AG10803 (cell line): ENCODE measurements at regions not wholly inside any gene's neighbourhood (a gene's known extent, or its start where the extent isn't known, plus 50 kb on each side); places are given as distances from the start of the nearest gene placed in this dataset.

Experiments
- DNase-seq: peaks from one replicate; pipeline ENCODE4 v3.0.0; 2010; ENCODE audit warnings: low read depth
- H3K4me3 ChIP-seq: 2 replicates; pipeline ENCODE4 v1.5.1; 2011; ENCODE audit warnings: mild to moderate bottlenecking, low read length, control low read depth
- TF ChIP-seq, protein P1 (sequence below): conservative IDR thresholded peaks from 2 replicates; pipeline ENCODE4 v1.5.1; 2011; ENCODE audit warnings: mild to moderate bottlenecking, low read length, control low read depth, inconsistent platforms

DNA sequence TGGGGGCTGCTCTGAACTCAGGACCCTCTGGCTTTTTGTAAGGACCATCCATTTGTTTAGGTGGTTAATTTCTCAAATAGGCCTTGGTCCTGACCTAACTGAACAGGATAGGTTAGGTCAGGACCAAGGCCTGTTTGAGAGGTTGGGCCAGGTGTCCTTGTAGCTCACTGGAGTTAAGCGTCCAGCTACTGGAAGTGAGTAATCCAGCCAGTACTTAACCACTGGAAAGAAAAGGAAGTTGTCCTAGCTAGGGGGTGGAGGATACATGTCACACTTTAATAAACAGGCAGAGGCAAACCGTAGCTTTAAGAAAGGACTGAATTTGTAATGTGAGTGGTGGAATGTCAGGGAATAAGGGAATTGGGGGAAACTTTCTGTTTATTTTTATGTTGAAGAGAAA is 96.0 kb downstream of the GPR85 start:
- peak; percentile 57 for DNase-seq
- TF ChIP-seq, protein P1, sequence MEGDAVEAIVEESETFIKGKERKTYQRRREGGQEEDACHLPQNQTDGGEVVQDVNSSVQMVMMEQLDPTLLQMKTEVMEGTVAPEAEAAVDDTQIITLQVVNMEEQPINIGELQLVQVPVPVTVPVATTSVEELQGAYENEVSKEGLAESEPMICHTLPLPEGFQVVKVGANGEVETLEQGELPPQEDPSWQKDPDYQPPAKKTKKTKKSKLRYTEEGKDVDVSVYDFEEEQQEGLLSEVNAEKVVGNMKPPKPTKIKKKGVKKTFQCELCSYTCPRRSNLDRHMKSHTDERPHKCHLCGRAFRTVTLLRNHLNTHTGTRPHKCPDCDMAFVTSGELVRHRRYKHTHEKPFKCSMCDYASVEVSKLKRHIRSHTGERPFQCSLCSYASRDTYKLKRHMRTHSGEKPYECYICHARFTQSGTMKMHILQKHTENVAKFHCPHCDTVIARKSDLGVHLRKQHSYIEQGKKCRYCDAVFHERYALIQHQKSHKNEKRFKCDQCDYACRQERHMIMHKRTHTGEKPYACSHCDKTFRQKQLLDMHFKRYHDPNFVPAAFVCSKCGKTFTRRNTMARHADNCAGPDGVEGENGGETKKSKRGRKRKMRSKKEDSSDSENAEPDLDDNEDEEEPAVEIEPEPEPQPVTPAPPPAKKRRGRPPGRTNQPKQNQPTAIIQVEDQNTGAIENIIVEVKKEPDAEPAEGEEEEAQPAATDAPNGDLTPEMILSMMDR, result no peak
- H3K4me3 ChIP-seq, result no peak overlapping the region

DNA sequence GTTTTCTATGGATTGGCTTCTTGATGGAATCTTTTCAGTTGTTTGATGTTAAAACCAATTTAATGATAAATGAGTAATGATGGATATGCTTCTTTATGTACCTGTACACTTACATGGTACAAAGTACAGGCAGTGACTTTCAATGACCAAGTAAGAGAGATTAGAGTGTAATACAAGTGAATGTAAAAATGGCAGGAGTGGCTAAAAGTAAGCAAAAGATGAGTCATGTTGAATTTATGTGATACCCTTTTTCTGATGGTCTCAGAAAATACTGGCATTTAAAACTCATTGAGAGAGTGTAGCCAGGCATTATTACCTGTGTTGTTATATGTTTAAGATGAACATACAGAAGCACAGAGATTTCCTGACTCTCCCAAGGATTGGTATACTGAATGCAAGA is 97.1 kb downstream of the GPR85 start:
- no peak for DNase-seq
- no peak overlapping the region for H3K4me3 ChIP-seq
- TF ChIP-seq, protein P1, result no peak

DNA sequence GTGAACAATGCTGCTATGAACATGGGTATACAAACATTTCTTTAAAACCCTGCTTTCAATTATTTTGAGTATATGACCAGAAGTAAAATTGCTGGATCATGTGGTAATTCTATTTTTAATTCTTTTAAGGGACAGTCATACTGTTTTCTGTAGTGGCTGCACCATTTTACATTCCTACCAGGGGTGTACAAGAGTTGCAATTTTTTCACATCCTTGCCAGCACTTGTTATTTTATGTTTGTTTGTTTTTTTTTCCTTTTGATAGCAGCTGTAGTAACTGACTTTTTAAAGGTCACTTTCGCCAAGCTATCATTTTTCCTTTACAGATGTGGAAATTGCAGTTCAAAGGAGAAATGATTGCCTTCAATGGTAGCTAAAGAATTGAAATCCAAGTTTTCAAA is 99.5 kb downstream of the GPR85 start:
- peak; percentile 30 for DNase-seq
- H3K4me3 ChIP-seq, result no peak overlapping the region
- TF ChIP-seq, protein P1, result no peak

DNA sequence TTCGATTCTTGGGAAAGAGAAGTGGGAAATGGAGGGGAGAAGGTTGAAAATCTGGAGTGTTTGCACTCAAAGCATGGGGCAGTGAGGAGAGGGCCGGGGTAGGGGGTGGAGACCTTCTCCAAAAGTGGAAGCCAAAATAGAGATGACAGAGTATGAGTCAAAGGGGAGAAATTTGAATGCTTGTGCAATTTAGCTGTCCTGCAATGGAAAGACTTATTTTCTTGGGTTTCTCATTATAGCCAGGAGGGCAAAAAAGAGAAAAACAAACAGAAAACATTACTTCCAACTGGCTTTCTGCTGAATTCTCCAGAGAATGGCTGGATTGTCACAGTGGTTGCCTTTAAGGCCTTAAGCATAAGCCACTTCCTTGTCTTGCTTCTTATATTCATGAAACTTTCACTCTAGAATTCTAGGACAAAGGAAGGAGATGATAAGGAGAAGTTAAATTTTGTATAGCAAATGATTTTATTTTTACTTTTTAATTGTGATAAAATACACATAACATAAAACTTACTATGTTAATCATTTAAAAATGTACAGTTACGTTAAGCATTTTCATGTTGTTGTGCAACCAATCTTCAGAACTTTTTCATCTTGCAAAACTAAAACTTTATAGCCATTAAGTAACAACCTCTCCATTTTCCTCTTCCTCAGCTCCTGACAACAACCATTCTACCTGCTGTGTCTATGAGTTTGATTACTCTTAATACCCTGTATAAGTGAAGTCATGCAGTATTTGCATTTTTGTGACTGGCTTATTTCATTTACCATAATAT is 100.2 kb downstream of the GPR85 start:
- TF ChIP-seq, protein P1, result 0 out of 2 replicates have a peak, but pooled peaks have one; percentile 9
- no peak overlapping the region for H3K4me3 ChIP-seq
- DNase-seq, result peak; percentile 81

DNA sequence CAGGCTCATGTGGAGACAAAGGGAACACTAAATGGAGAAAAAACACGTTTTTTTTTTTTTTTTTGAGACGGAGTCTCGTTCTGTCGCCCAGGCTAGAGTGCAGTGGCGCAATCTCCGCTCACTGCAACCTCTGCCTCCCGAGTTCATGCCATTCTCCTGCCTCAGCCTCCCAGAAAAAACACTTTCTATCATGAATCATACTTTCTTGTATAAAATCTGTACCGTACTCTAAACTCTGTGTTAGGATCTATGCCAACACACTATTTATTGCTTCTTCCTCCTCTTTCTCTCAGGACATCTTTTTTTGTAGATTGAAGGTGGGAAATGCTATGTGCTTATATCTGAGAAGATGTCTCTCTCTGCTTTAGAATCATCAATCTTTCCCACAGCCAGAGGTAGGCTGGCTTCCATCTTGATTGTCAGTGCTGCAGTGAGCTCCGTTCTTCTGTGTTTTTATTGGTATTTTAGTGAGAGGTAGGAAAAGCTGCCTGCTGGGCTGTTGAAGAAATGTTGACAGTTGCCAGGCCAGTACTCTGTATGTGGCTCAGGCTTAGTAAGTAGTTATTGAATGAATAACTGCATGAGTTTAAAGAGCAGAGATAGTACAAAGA is 101.1 kb downstream of the GPR85 start:
- H3K4me3 ChIP-seq, result no peak overlapping the region
- TF ChIP-seq, protein P1, result no peak
- peak; percentile 69 for DNase-seq

DNA sequence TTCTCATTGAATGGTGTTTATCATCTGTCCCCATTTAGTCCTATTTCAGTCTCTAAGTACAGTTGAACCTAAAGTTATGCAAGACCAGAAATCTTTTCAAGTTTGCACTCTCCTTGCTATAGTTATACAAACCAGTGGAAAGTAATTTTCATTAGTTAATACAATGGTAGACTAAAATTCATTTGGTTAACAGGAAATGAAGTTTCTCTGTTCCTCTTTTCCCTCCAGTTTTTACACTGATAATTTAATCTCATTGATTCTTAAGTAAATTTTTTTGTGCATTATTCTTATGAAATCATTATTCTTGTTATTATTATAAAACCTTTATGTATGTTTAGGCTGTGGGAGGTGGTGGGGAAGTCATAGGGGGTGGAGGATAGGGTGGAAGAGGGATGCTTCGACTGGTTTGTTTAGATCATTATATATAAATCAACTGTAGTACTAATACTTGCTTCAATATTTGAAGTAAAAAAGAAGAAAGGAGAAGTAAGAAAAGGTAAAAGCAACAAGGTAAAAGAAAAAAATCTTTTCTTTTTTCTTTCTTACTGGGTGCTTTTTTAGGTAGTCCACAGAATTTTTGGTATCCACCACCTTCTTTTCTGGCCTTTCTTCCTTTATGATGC is 104.1 kb downstream of the GPR85 start:
- DNase-seq, result no peak
- TF ChIP-seq, protein P1, result no peak
- no peak overlapping the region for H3K4me3 ChIP-seq
